ENCODE measurements at regions not wholly inside any gene's neighbourhood (a gene's known extent, or its start where the extent isn't known, plus 50 kb on each side); places are given as distances from the start of the nearest gene placed in this dataset.
"Not testable (repeated sequence)": the region's sequence is repeated elsewhere in the genome, so short reads cannot be mapped to it uniquely, and the experiment has no call there.

- DNase-seq (ENCODE audit: low spot score in 2 of 2), result no peak
- Histone ChIP-seq H3K36me3 (no peaks in the 10 kb centered on the region), H3K9me3 (peaks cover 0 to 5% of the 10 kb centered on the region in 2 donors), H3K27ac (no peak overlapping the region), H3K4me3 (no peak overlapping the region), H3K27me3 (no peaks in the 10 kb centered on the region), H3K4me1 (no peaks in the 10 kb centered on the region)
- intact Hi-C loops (cut with DNase I; ENCODE audit: low total_unique reads), result no loop called here
- no peak for TF ChIP-seq POLR2AphosphoS5 (IDR thresholded peaks at IDR 0.05)
- no peak for TF ChIP-seq POLR2A (IDR thresholded peaks at IDR 0.05)
- no peak for TF ChIP-seq CTCF (IDR thresholded peaks at IDR 0.05)
Measured at GRCh38 chr1:190812996-190813395, 335.3 kb upstream of the BRINP3 start.

GRCh38 chr1:190832511-190832910 is 354.8 kb upstream of the BRINP3 start:
- H3K27ac ChIP-seq, result no peak overlapping the region
- H3K36me3 ChIP-seq, result no peaks in the 10 kb centered on the region
- H3K27me3 ChIP-seq, result no peaks in the 10 kb centered on the region
- no peak overlapping the region for H3K4me3 ChIP-seq
- no peaks in the 10 kb centered on the region for H3K9me3 ChIP-seq
- DNase-seq (ENCODE audit: low spot score in 2 of 2), result no peak
- no peak for TF ChIP-seq POLR2A (IDR thresholded peaks at IDR 0.05)
- no peak for TF ChIP-seq POLR2AphosphoS5 (IDR thresholded peaks at IDR 0.05)
- no peak for TF ChIP-seq CTCF (IDR thresholded peaks at IDR 0.05)
- H3K4me1 ChIP-seq, result no peaks in the 10 kb centered on the region
- intact Hi-C loops (cut with DNase I; ENCODE audit: low total_unique reads), result no loop called here

GRCh38 chr1:190835658-190836057 is 358.0 kb upstream of the BRINP3 start:
- intact Hi-C loops (cut with DNase I; ENCODE audit: low total_unique reads), result no loop called here
- TF ChIP-seq POLR2A (IDR thresholded peaks at IDR 0.05) (no peak), CTCF (IDR thresholded peaks at IDR 0.05) (no peak), POLR2AphosphoS5 (IDR thresholded peaks at IDR 0.05) (no peak)
- no peak overlapping the region for H3K27ac ChIP-seq
- H3K4me1 ChIP-seq, result no peaks in the 10 kb centered on the region
- no peak overlapping the region for H3K4me3 ChIP-seq
- DNase-seq (ENCODE audit: low spot score in 2 of 2), result no peak
- no peaks in the 10 kb centered on the region for H3K9me3 ChIP-seq
- H3K27me3 ChIP-seq, result no peaks in the 10 kb centered on the region
- no peaks in the 10 kb centered on the region for H3K36me3 ChIP-seq

- intact Hi-C loops (cut with DNase I; ENCODE audit: low total_unique reads); H3K27me3 ChIP-seq; H3K36me3 ChIP-seq; H3K27ac ChIP-seq; H3K4me1 ChIP-seq; H3K4me3 ChIP-seq; DNase-seq (ENCODE audit: low spot score in 2 of 2); H3K9me3 ChIP-seq: not testable (repeated sequence)
Measured at GRCh38 chr1:190837200-190837599, 359.5 kb upstream of the BRINP3 start.

- TF ChIP-seq POLR2A (IDR thresholded peaks at IDR 0.05) (no peak), POLR2AphosphoS5 (IDR thresholded peaks at IDR 0.05) (no peak), CTCF (IDR thresholded peaks at IDR 0.05) (no peak)
- no peak for DNase-seq (ENCODE audit: low spot score in 2 of 2)
- intact Hi-C loops (cut with DNase I; ENCODE audit: low total_unique reads), result no loop called here
- no peaks in the 10 kb centered on the region for H3K9me3 ChIP-seq
- no peaks in the 10 kb centered on the region for H3K27me3 ChIP-seq
- H3K4me1 ChIP-seq, result no peaks in the 10 kb centered on the region
- no peak overlapping the region for H3K27ac ChIP-seq
- no peaks in the 10 kb centered on the region for H3K36me3 ChIP-seq
- H3K4me3 ChIP-seq, result no peak overlapping the region
Measured at GRCh38 chr1:190837888-190838287, 360.2 kb upstream of the BRINP3 start.

GRCh38 chr1:190847166-190847565 is 369.5 kb upstream of the BRINP3 start:
- H3K9me3 ChIP-seq, result no peaks in the 10 kb centered on the region
- H3K4me1 ChIP-seq, result no peaks in the 10 kb centered on the region
- no peak overlapping the region for H3K27ac ChIP-seq
- no peak for DNase-seq (ENCODE audit: low spot score in 2 of 2)
- no peaks in the 10 kb centered on the region for H3K36me3 ChIP-seq
- H3K27me3 ChIP-seq, result no peaks in the 10 kb centered on the region
- TF ChIP-seq POLR2A (IDR thresholded peaks at IDR 0.05) (no peak), CTCF (IDR thresholded peaks at IDR 0.05) (no peak), POLR2AphosphoS5 (IDR thresholded peaks at IDR 0.05) (no peak)
- intact Hi-C loops (cut with DNase I; ENCODE audit: low total_unique reads), result no loop called here
- no peak overlapping the region for H3K4me3 ChIP-seq
